ENCODE measurements at regions not wholly inside any gene's neighbourhood (a gene's known extent, or its start where the extent isn't known, plus 50 kb on each side); places are given as distances from the start of the nearest gene placed in this dataset.
"Not testable (repeated sequence)": the region's sequence is repeated elsewhere in the genome, so short reads cannot be mapped to it uniquely, and the experiment has no call there.

GRCh38 chr4:155037031-155037430 is 171.4 kb upstream of the NPY2R start:
- Histone ChIP-seq H3F3A (ENCODE audit: insufficient read depth) (no peaks in the 10 kb centered on the region), H3K36me3 (ENCODE audit: low read depth) (no peaks in the 10 kb centered on the region), H3K4me1 (ENCODE audit: insufficient read depth) (no peaks in the 10 kb centered on the region), H3K9me2 (ENCODE audit: insufficient read depth) (no peaks in the 10 kb centered on the region), H3K27ac (no peak overlapping the region), H3K9me3 (ENCODE audit: low read depth) (no peaks in the 10 kb centered on the region), H3K79me2 (ENCODE audit: insufficient read depth) (no peaks in the 10 kb centered on the region), H3K9ac (no peak overlapping the region), H3K4me3 (no peak overlapping the region), H4K20me1 (ENCODE audit: insufficient read depth) (no peaks in the 10 kb centered on the region), H3K27me3 (replicated peaks; ENCODE audit: insufficient read depth) (no peaks in the 10 kb centered on the region), H2AFZ (no peak overlapping the region), H3K4me2 (ENCODE audit: unreplicated experiment) (no peak overlapping the region)
- DNase-seq, result no peak
- no peak for TF ChIP-seq EZH2 (IDR thresholded peaks at IDR 0.05; ENCODE audit: insufficient read depth, poor library complexity, severe bottlenecking)
- no peak for TF ChIP-seq EZH2phosphoT487 (IDR thresholded peaks at IDR 0.05; ENCODE audit: insufficient read depth, low read depth)
- in situ Hi-C loops (cut with MboI), result no loop called here
- WGBS, 2 experiments (ENCODE audit: low coverage in 1 of 2, low lambda C conversion rate in 2 of 2, missing lambda C conversion rate in 2 of 2), result 15 to 19% methylated on average over 1 of the region's 1 CpG

- H3K79me2 ChIP-seq (ENCODE audit: insufficient read depth), result no peaks in the 10 kb centered on the region
- no peak overlapping the region for H3K27ac ChIP-seq
- WGBS, 2 experiments (ENCODE audit: low coverage in 1 of 2, low lambda C conversion rate in 2 of 2, missing lambda C conversion rate in 2 of 2), result 0 to 2% methylated on average over 1 of the region's 1 CpG
- H3K27me3 ChIP-seq (replicated peaks; ENCODE audit: insufficient read depth), result no peaks in the 10 kb centered on the region
- H3F3A ChIP-seq (ENCODE audit: insufficient read depth), result no peaks in the 10 kb centered on the region
- no peak overlapping the region for H3K4me2 ChIP-seq (ENCODE audit: unreplicated experiment)
- no peak for TF ChIP-seq EZH2 (IDR thresholded peaks at IDR 0.05; ENCODE audit: insufficient read depth, poor library complexity, severe bottlenecking)
- TF ChIP-seq EZH2phosphoT487 (IDR thresholded peaks at IDR 0.05; ENCODE audit: insufficient read depth, low read depth), result no peak
- no peak overlapping the region for H2AFZ ChIP-seq
- H3K9me2 ChIP-seq (ENCODE audit: insufficient read depth), result no peaks in the 10 kb centered on the region
- H4K20me1 ChIP-seq (ENCODE audit: insufficient read depth), result no peaks in the 10 kb centered on the region
- H3K9ac ChIP-seq, result no peak overlapping the region
- no peaks in the 10 kb centered on the region for H3K36me3 ChIP-seq (ENCODE audit: low read depth)
- no peaks in the 10 kb centered on the region for H3K9me3 ChIP-seq (ENCODE audit: low read depth)
- H3K4me3 ChIP-seq, result no peak overlapping the region
- no peak for DNase-seq
- in situ Hi-C loops (cut with MboI), result no loop called here
- no peaks in the 10 kb centered on the region for H3K4me1 ChIP-seq (ENCODE audit: insufficient read depth)
Observed at GRCh38 chr4:155038459-155038858, 170.0 kb upstream of the NPY2R start.

GRCh38 chr4:155039162-155039561 is 169.3 kb upstream of the NPY2R start:
- no peaks in the 10 kb centered on the region for H3K9me3 ChIP-seq (ENCODE audit: low read depth)
- no peak overlapping the region for H2AFZ ChIP-seq
- no peaks in the 10 kb centered on the region for H3K4me1 ChIP-seq (ENCODE audit: insufficient read depth)
- TF ChIP-seq EZH2 (IDR thresholded peaks at IDR 0.05; ENCODE audit: insufficient read depth, poor library complexity, severe bottlenecking) (no peak), EZH2phosphoT487 (IDR thresholded peaks at IDR 0.05; ENCODE audit: insufficient read depth, low read depth) (no peak)
- H3K4me2 ChIP-seq (ENCODE audit: unreplicated experiment), result no peak overlapping the region
- no peaks in the 10 kb centered on the region for H3K79me2 ChIP-seq (ENCODE audit: insufficient read depth)
- no peak for DNase-seq
- no peaks in the 10 kb centered on the region for H4K20me1 ChIP-seq (ENCODE audit: insufficient read depth)
- H3K36me3 ChIP-seq (ENCODE audit: low read depth), result no peaks in the 10 kb centered on the region
- no peaks in the 10 kb centered on the region for H3K9me2 ChIP-seq (ENCODE audit: insufficient read depth)
- no peaks in the 10 kb centered on the region for H3F3A ChIP-seq (ENCODE audit: insufficient read depth)
- in situ Hi-C loops (cut with MboI), result no loop called here
- H3K4me3 ChIP-seq, result no peak overlapping the region
- no peaks in the 10 kb centered on the region for H3K27me3 ChIP-seq (replicated peaks; ENCODE audit: insufficient read depth)
- H3K27ac ChIP-seq, result no peak overlapping the region
- H3K9ac ChIP-seq, result no peak overlapping the region

- Histone ChIP-seq H3K4me1 (ENCODE audit: insufficient read depth) (no peaks in the 10 kb centered on the region), H3K36me3 (ENCODE audit: low read depth) (no peaks in the 10 kb centered on the region), H3K9ac (no peak overlapping the region), H4K20me1 (ENCODE audit: insufficient read depth) (no peaks in the 10 kb centered on the region), H3K4me2 (ENCODE audit: unreplicated experiment) (no peak overlapping the region), H3F3A (ENCODE audit: insufficient read depth) (no peaks in the 10 kb centered on the region), H3K27me3 (replicated peaks; ENCODE audit: insufficient read depth) (no peaks in the 10 kb centered on the region), H3K9me2 (ENCODE audit: insufficient read depth) (no peaks in the 10 kb centered on the region), H2AFZ (no peak overlapping the region), H3K9me3 (ENCODE audit: low read depth) (no peaks in the 10 kb centered on the region), H3K79me2 (ENCODE audit: insufficient read depth) (no peaks in the 10 kb centered on the region), H3K27ac (no peak overlapping the region), H3K4me3 (no peak overlapping the region)
- in situ Hi-C loops (cut with MboI), result no loop called here
- 8 to 10% methylated on average over 3 of the region's 3 CpGs for WGBS, 2 experiments (ENCODE audit: low coverage in 1 of 2, low lambda C conversion rate in 2 of 2, missing lambda C conversion rate in 2 of 2)
- no peak for DNase-seq
- TF ChIP-seq EZH2phosphoT487 (IDR thresholded peaks at IDR 0.05; ENCODE audit: insufficient read depth, low read depth), result no peak
- TF ChIP-seq EZH2 (IDR thresholded peaks at IDR 0.05; ENCODE audit: insufficient read depth, poor library complexity, severe bottlenecking), result no peak
Observed at GRCh38 chr4:155040031-155040430, 168.4 kb upstream of the NPY2R start.

- Histone ChIP-seq H3K36me3 (ENCODE audit: low read depth) (no peaks in the 10 kb centered on the region), H3K4me1 (ENCODE audit: insufficient read depth) (no peaks in the 10 kb centered on the region), H3K27ac (no peak overlapping the region), H3K27me3 (replicated peaks; ENCODE audit: insufficient read depth) (no peaks in the 10 kb centered on the region), H3K4me2 (ENCODE audit: unreplicated experiment) (no peak overlapping the region), H3K9me2 (ENCODE audit: insufficient read depth) (no peaks in the 10 kb centered on the region), H4K20me1 (ENCODE audit: insufficient read depth) (no peaks in the 10 kb centered on the region), H3K9me3 (ENCODE audit: low read depth) (no peaks in the 10 kb centered on the region), H2AFZ (no peak overlapping the region), H3K79me2 (ENCODE audit: insufficient read depth) (no peaks in the 10 kb centered on the region), H3K4me3 (no peak overlapping the region), H3K9ac (no peak overlapping the region), H3F3A (ENCODE audit: insufficient read depth) (no peaks in the 10 kb centered on the region)
- in situ Hi-C loops (cut with MboI), result no loop called here
- 21 to 35% methylated on average over 2 of the region's 2 CpGs for WGBS, 2 experiments (ENCODE audit: low coverage in 1 of 2, low lambda C conversion rate in 2 of 2, missing lambda C conversion rate in 2 of 2)
- TF ChIP-seq EZH2phosphoT487 (IDR thresholded peaks at IDR 0.05; ENCODE audit: insufficient read depth, low read depth), result no peak
- TF ChIP-seq EZH2 (IDR thresholded peaks at IDR 0.05; ENCODE audit: insufficient read depth, poor library complexity, severe bottlenecking), result no peak
- no peak for DNase-seq
Observed at GRCh38 chr4:155042014-155042413, 166.4 kb upstream of the NPY2R start.

- H3K4me3 ChIP-seq; DNase-seq; H3K27me3 ChIP-seq (replicated peaks; ENCODE audit: insufficient read depth); H3K9ac ChIP-seq; H3K9me3 ChIP-seq (ENCODE audit: low read depth); H3K79me2 ChIP-seq (ENCODE audit: insufficient read depth); H3K4me2 ChIP-seq (ENCODE audit: unreplicated experiment); H2AFZ ChIP-seq; H3K9me2 ChIP-seq (ENCODE audit: insufficient read depth); H3K36me3 ChIP-seq (ENCODE audit: low read depth); H4K20me1 ChIP-seq (ENCODE audit: insufficient read depth); H3K27ac ChIP-seq; H3K4me1 ChIP-seq (ENCODE audit: insufficient read depth); H3F3A ChIP-seq (ENCODE audit: insufficient read depth); in situ Hi-C loops (cut with MboI): not testable (repeated sequence)
- 61 to 64% methylated on average over 15 to 22 of the region's 22 CpGs for WGBS, 2 experiments (ENCODE audit: low coverage in 1 of 2, low lambda C conversion rate in 2 of 2, missing lambda C conversion rate in 2 of 2)
Observed at GRCh38 chr4:155044251-155044650, 164.2 kb upstream of the NPY2R start.
